H1 (cell line): ENCODE measurements at regions not wholly inside any gene's neighbourhood (a gene's known extent, or its start where the extent isn't known, plus 50 kb on each side); places are given as distances from the start of the nearest gene placed in this dataset.

Source experiments
- CTCF ChIA-PET: fragments of 300-600 bp; sonication (Branson Sonifier 250); formaldehyde crosslinking; loops from one replicate; lab custom pipeline; 2021; ENCODE audit not compliant: partially characterized antibody; lab: Charles Lee
- POLR2A ChIA-PET: fragments of 300-600 bp; sonication (Branson Sonifier 250); formaldehyde crosslinking; loops from one replicate; lab custom pipeline; 2021; ENCODE audit warnings: inconsistent platforms; ENCODE audit not compliant: partially characterized antibody; lab: Charles Lee
- DNase-seq, 2 experiments: peaks; one replicate each; pipeline versions ENCODE4 v3.0.0 to v3.0.0-alpha.2; 2010 to 2022; ENCODE audit warnings: low spot score in 2 of 2, low read depth in 1 of 2, mixed read lengths in 1 of 2
- FAIRE-seq: peaks from 2 replicates; lab custom pipeline; 2011; peaks lifted over from hg19 to GRCh38; lab: Jason Lieb, UNC
- H2AFZ ChIP-seq: 2 replicates; pipeline ENCODE4 v1.8.1; 2012; ENCODE audit warnings: low read length, inconsistent platforms
- H2AK5ac ChIP-seq: 2 replicates; pipeline ENCODE4 v1.6.1; 2013; ENCODE audit warnings: low read depth, low read length
- H2BK120ac ChIP-seq: replicated peaks from 2 replicates; pipeline ENCODE3; 2013; ENCODE audit warnings: low read depth, low read length, inconsistent platforms
- H2BK12ac ChIP-seq: 2 replicates; pipeline ENCODE4 v1.6.1; 2013; ENCODE audit warnings: low read depth, low read length
- H2BK15ac ChIP-seq: 2 replicates; pipeline ENCODE4 v1.6.1; 2013; ENCODE audit warnings: low read length
- H2BK20ac ChIP-seq: 2 replicates; pipeline ENCODE4 v1.6.1; 2013; ENCODE audit warnings: low read length
- H2BK5ac ChIP-seq: 2 replicates; pipeline ENCODE4 v1.6.1; 2013; ENCODE audit warnings: low read depth, low read length
- H3K14ac ChIP-seq: 2 replicates; pipeline ENCODE4 v1.6.1; 2013; ENCODE audit warnings: inconsistent platforms; ENCODE audit not compliant: insufficient read length
- H3K18ac ChIP-seq: 2 replicates; pipeline ENCODE4 v1.6.1; 2013; ENCODE audit warnings: low read length; ENCODE audit errors: extremely low read depth
- H3K23ac ChIP-seq: 2 replicates; pipeline ENCODE4 v1.6.1; 2013; ENCODE audit warnings: inconsistent platforms; ENCODE audit not compliant: insufficient read length
- H3K23me2 ChIP-seq: 2 replicates; pipeline ENCODE4 v1.6.1; 2013; ENCODE audit warnings: low read depth, low read length
- H3K27ac ChIP-seq: 2 replicates; pipeline ENCODE4 v1.6.1; 2011; ENCODE audit warnings: low read depth, low read length, inconsistent platforms
- H3K27me3 ChIP-seq, 4 experiments: replicated peaks in 1 of 4; 1 replicate in 1 of 4; 2 replicates in 3 of 4; pipeline versions ENCODE4 v1.6.1 to v1.8.1; 2011 to 2013; ENCODE audit warnings: low read length in 3 of 4, mild to moderate bottlenecking in 3 of 4, inconsistent platforms in 2 of 4, mixed read lengths in 2 of 4, moderate library complexity in 1 of 4; ENCODE audit not compliant: control insufficient read depth in 3 of 4, insufficient read depth in 3 of 4; ENCODE audit errors: extremely low read depth in 1 of 4
- H3K36me3 ChIP-seq, 4 experiments: 2 replicates each; pipeline versions ENCODE4 v1.6.1 to v1.8.1; 2011 to 2013; ENCODE audit warnings: mild to moderate bottlenecking in 4 of 4, low read length in 3 of 4, moderate library complexity in 2 of 4, control low read depth in 1 of 4, inconsistent platforms in 1 of 4; ENCODE audit not compliant: insufficient read depth in 4 of 4, control insufficient read depth in 2 of 4
- H3K4ac ChIP-seq: replicated peaks from 2 replicates; pipeline ENCODE3; 2013; ENCODE audit warnings: low read length, low read depth, mixed read lengths, inconsistent platforms; ENCODE audit not compliant: insufficient read length
- H3K4me1 ChIP-seq, 4 experiments: replicated peaks in 1 of 4; 1 replicate in 1 of 4; 2 replicates in 3 of 4; pipeline versions ENCODE4 v1.6.1 to v1.8.1; 2011 to 2013; ENCODE audit warnings: low read length in 3 of 4, inconsistent platforms in 2 of 4, mixed read lengths in 1 of 4; ENCODE audit not compliant: insufficient read depth in 4 of 4, control insufficient read depth in 3 of 4
- H3K4me2 ChIP-seq, 2 experiments: 2 replicates each; pipeline versions ENCODE4 v1.6.1 to v1.8.1; 2011 to 2013; ENCODE audit warnings: low read depth in 2 of 2, low read length in 2 of 2, control low read depth in 1 of 2, inconsistent platforms in 1 of 2, mild to moderate bottlenecking in 1 of 2; ENCODE audit not compliant: insufficient read depth in 1 of 2
- H3K4me3 ChIP-seq, 4 experiments: fragments of 200-600, 300-600 bp in 1 of 4; sonication (generic), shearing (Covaris generic), sonication (Bioruptor Twin) in 1 of 4; 2 replicates each; pipeline versions ENCODE4 v1.5.1 to v1.8.1; 2011 to 2016; ENCODE audit warnings: low read length in 4 of 4, low read depth in 3 of 4, control low read depth in 2 of 4, inconsistent platforms in 2 of 4, mild to moderate bottlenecking in 2 of 4, mixed read lengths in 1 of 4, moderate library complexity in 1 of 4; ENCODE audit not compliant: insufficient read depth in 2 of 4; ENCODE audit errors: extremely low read depth in 1 of 4
- H3K56ac ChIP-seq: replicated peaks from 2 replicates; pipeline ENCODE3; 2013; ENCODE audit warnings: low read depth, mild to moderate bottlenecking, mixed read lengths, low read length, inconsistent platforms; ENCODE audit not compliant: insufficient read length
- H3K79me1 ChIP-seq: 2 replicates; pipeline ENCODE4 v1.6.1; 2013; ENCODE audit warnings: low read depth, low read length, control low read depth
- H3K79me2 ChIP-seq, 2 experiments: 2 replicates each; pipeline versions ENCODE4 v1.6.1 to v1.8.1; 2012 to 2013; ENCODE audit warnings: low read length in 2 of 2, mild to moderate bottlenecking in 2 of 2, inconsistent platforms in 1 of 2; ENCODE audit not compliant: insufficient read depth in 2 of 2, control insufficient read depth in 1 of 2
- H3K9ac ChIP-seq, 4 experiments: replicated peaks in 1 of 4; 1 replicate in 1 of 4; 2 replicates in 3 of 4; pipeline versions ENCODE4 v1.6.1 to v1.8.1; 2011 to 2013; ENCODE audit warnings: low read depth in 3 of 4, low read length in 3 of 4, control low read depth in 2 of 4, mild to moderate bottlenecking in 2 of 4, moderate library complexity in 2 of 4, inconsistent platforms in 1 of 4; ENCODE audit errors: extremely low read depth in 1 of 4
- H3K9me3 ChIP-seq, 2 experiments: 2 replicates each; pipeline versions ENCODE4 v1.6.1 to v1.8.1; 2012 to 2013; ENCODE audit warnings: mild to moderate bottlenecking in 2 of 2, moderate library complexity in 2 of 2, control low read depth in 1 of 2, inconsistent platforms in 1 of 2, low read depth in 1 of 2, low read length in 1 of 2, mixed read lengths in 1 of 2; ENCODE audit not compliant: insufficient read depth in 2 of 2
- H4K20me1 ChIP-seq, 2 experiments: replicated peaks in 1 of 2; 2 replicates each; pipeline versions ENCODE3 to v1.8.1; 2011 to 2013; ENCODE audit warnings: inconsistent platforms in 2 of 2, low read length in 2 of 2, mild to moderate bottlenecking in 1 of 2; ENCODE audit not compliant: insufficient read depth in 2 of 2, control insufficient read depth in 1 of 2
- H4K5ac ChIP-seq: 2 replicates; pipeline ENCODE4 v1.6.1; 2013; ENCODE audit warnings: low read length, low read depth, mixed read lengths, inconsistent platforms; ENCODE audit not compliant: insufficient read length
- H4K8ac ChIP-seq: 2 replicates; pipeline ENCODE4 v1.8.0; 2013; ENCODE audit warnings: mild to moderate bottlenecking, moderate library complexity, low read length, inconsistent platforms; ENCODE audit not compliant: insufficient read depth; ENCODE audit errors: extremely low read depth
- H4K91ac ChIP-seq: replicated peaks from 2 replicates; pipeline ENCODE3; 2013; ENCODE audit warnings: low read length, mixed read lengths, inconsistent platforms; ENCODE audit not compliant: insufficient read length
- CREB1 ChIP-seq: IDR thresholded peaks from 2 replicates; pipeline ENCODE4 v1.6.1; 2012; ENCODE audit warnings: inconsistent platforms
- EGR1 ChIP-seq: IDR thresholded peaks from 2 replicates; pipeline ENCODE4 v1.6.1; 2011; ENCODE audit warnings: low read depth, low read length, borderline replicate concordance
- KDM4A ChIP-seq: IDR thresholded peaks from one replicate; pipeline ENCODE4 v1.7.1; 2012; ENCODE audit warnings: low read depth, mild to moderate bottlenecking, moderate library complexity, low read length, inconsistent platforms; ENCODE audit not compliant: severe bottlenecking
- KDM5A ChIP-seq: fragments of 200-600 bp; IDR thresholded peaks from 2 replicates; pipeline ENCODE4 v1.7.1; 2012; ENCODE audit warnings: mild to moderate bottlenecking, low read length, inconsistent platforms, mixed read lengths
- RFX5 ChIP-seq: IDR thresholded peaks from 2 replicates; pipeline ENCODE4 v1.6.1; 2011; ENCODE audit warnings: low read depth, low read length, improper control_type of control experiment, borderline replicate concordance
- SIN3A ChIP-seq, 2 experiments: IDR thresholded peaks in 1 of 2; conservative IDR thresholded peaks in 1 of 2; 2 replicates each; pipeline ENCODE4 v1.6.1; 2011 to 2012; ENCODE audit warnings: low read length in 2 of 2, improper control_type of control experiment in 1 of 2, low read depth in 1 of 2, mild to moderate bottlenecking in 1 of 2
- SIX5 ChIP-seq: IDR thresholded peaks from 2 replicates; pipeline ENCODE4 v1.6.1; 2011; ENCODE audit warnings: mild to moderate bottlenecking, low read depth, low read length
- TCF12 ChIP-seq: IDR thresholded peaks from 2 replicates; pipeline ENCODE4 v1.6.1; 2011; ENCODE audit warnings: low read depth, mild to moderate bottlenecking, low read length
- TEAD4 ChIP-seq: IDR thresholded peaks from 2 replicates; pipeline ENCODE4 v1.6.1; 2012; ENCODE audit warnings: low read depth, low read length, inconsistent platforms, mixed read lengths
- WGBS, 2 experiments: shearing (Covaris generic) in 1 of 2; methylation state at CpG; one replicate each; pipeline versions ENCODE4 v1.1.6 to v1.1.7; 2013 to 2015; ENCODE audit warnings: low lambda C conversion rate in 2 of 2, mixed read lengths in 2 of 2, inconsistent platforms in 1 of 2, low coverage in 1 of 2, missing lambda C conversion rate in 1 of 2; ENCODE audit not compliant: insufficient replicate concordance in 2 of 2, insufficient coverage in 1 of 2, insufficient read length in 1 of 2; ENCODE audit errors: extremely low coverage in 1 of 2, missing lambda C conversion rate in 1 of 2; 5-methylcytosine and 5-hydroxymethylcytosine counted together

- H3K36me3 ChIP-seq, result no peaks in the 10 kb centered on the region
- peaks cover 0 to 2% (median 0%) of the 10 kb centered on the region in 4 experiments; a peak in 1 of 7 replicates for H3K27me3 ChIP-seq
- H3K14ac ChIP-seq, result no peak overlapping the region
- H4K91ac ChIP-seq, result no peak overlapping the region
- H2AFZ ChIP-seq, result no peak overlapping the region
- TF ChIP-seq EGR1 (no peak), SIX5 (no peak), RFX5 (no peak), SIN3A (conservative IDR thresholded peaks at IDR 0.05 in 1 of 2, IDR thresholded peaks at IDR 0.05 in 1 of 2; ENCODE audit: low read depth in 1 of 2, low read length in 2 of 2) (no peak), TEAD4 (no peak), TCF12 (no peak), KDM5A (no peak), CREB1 (no peak), KDM4A (no peak)
- H2AK5ac ChIP-seq, result no peak overlapping the region
- no peak overlapping the region for H3K4me3 ChIP-seq
- no peak overlapping the region for H3K27ac ChIP-seq
- H3K23me2 ChIP-seq, result no peaks in the 10 kb centered on the region
- H3K4me2 ChIP-seq, result no peak overlapping the region
- H3K4me1 ChIP-seq, result no peaks in the 10 kb centered on the region
- H4K20me1 ChIP-seq, result no peaks in the 10 kb centered on the region
- no peaks in the 10 kb centered on the region for H3K79me2 ChIP-seq
- no peak overlapping the region for H4K8ac ChIP-seq
- no peak overlapping the region for H3K18ac ChIP-seq
- DNase-seq (no peak), FAIRE-seq (no peak)
- no peak overlapping the region for H4K5ac ChIP-seq
- WGBS, 2 experiments, result 86% methylated on average over 3 of the region's 3 CpGs; no CpG with 5 or more reads in 1 of the 2 experiments
- H3K4ac ChIP-seq, result no peak overlapping the region
- H3K23ac ChIP-seq, result no peak overlapping the region
- no peak overlapping the region for H2BK5ac ChIP-seq
- H3K56ac ChIP-seq, result no peak overlapping the region
- no peaks in the 10 kb centered on the region for H3K9me3 ChIP-seq
- no peaks in the 10 kb centered on the region for H3K79me1 ChIP-seq
- no peak overlapping the region for H2BK12ac ChIP-seq
- no peak overlapping the region for H2BK20ac ChIP-seq
- no peak overlapping the region for H2BK120ac ChIP-seq
- no peak overlapping the region for H3K9ac ChIP-seq
- CTCF ChIA-PET, result interaction anchor here (1.7 kb wide), 1 partner anchor 12 kb away, joined by 4 read pairs; no protein-coding TSS in a partner anchor
- POLR2A ChIA-PET, result no interaction called here
- H2BK15ac ChIP-seq, result no peak overlapping the region
These were observed 207.9 kb upstream of the ACVR2A start for GRCh38 chr2:147636886-147637285.
